ENCODE measurements at regions not wholly inside any gene's neighbourhood (a gene's known extent, or its start where the extent isn't known, plus 50 kb on each side); places are given as distances from the start of the nearest gene placed in this dataset.

DNA sequence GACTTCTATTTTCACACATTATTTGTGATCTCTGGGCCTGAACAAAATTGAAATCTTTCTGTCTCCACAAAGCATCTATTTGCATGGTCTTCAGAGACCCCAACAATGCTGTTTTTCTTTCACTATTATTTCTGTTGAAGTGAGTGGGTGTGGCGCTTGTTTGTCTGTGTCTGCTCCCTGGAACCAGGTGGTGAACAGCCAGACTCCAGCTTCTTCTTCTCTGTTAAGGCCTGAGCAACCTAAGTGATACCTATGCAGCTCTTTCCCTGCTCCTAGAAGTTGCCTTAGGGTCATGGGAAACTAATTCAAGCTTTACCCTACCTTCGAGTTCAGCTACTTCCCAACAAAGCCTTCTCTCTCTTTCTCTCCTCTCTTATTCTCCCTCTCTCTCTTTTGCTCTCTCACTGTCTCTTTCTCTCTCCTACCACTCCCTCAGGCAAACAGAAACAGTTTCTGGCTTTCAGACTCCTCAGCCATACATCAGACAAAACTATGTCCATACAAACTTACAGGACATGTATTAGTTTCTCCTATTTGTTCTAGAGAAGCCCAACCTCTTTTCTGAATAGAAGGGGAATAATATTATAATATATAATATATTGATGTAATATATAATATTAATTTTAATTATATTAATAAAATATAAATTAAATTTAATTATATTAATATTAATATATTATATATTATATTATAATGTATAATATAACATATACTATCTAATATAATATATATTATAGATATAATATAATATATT is 552.5 kb downstream of the DSC3 start:
- DNase-seq (no peak), ATAC-seq (ENCODE audit: low read depth) (no peak)
- no peaks in the 10 kb centered on the region for H3K4me1 Mint-ChIP-seq
- TF ChIP-seq EZH2 (IDR thresholded peaks at IDR 0.05; ENCODE audit: borderline replicate concordance, insufficient read depth, low read depth, low read length, poor library complexity, severe bottlenecking): no peak
- TF ChIP-seq, protein P1, sequence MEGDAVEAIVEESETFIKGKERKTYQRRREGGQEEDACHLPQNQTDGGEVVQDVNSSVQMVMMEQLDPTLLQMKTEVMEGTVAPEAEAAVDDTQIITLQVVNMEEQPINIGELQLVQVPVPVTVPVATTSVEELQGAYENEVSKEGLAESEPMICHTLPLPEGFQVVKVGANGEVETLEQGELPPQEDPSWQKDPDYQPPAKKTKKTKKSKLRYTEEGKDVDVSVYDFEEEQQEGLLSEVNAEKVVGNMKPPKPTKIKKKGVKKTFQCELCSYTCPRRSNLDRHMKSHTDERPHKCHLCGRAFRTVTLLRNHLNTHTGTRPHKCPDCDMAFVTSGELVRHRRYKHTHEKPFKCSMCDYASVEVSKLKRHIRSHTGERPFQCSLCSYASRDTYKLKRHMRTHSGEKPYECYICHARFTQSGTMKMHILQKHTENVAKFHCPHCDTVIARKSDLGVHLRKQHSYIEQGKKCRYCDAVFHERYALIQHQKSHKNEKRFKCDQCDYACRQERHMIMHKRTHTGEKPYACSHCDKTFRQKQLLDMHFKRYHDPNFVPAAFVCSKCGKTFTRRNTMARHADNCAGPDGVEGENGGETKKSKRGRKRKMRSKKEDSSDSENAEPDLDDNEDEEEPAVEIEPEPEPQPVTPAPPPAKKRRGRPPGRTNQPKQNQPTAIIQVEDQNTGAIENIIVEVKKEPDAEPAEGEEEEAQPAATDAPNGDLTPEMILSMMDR (IDR thresholded peaks at IDR 0.05): no peak
- no peaks in the 10 kb centered on the region for H3K9me3 ChIP-seq (ENCODE audit: control extremely low read depth in 1 of 3, control insufficient read depth in 2 of 3, insufficient read depth in 1 of 3, low read length in 2 of 3)
- H2AFZ ChIP-seq (ENCODE audit: insufficient read depth, low read depth, low read length, poor library complexity, severe bottlenecking): no peak overlapping the region
- no peaks in the 10 kb centered on the region for H3K36me3 ChIP-seq (replicated peaks in 1 of 2; ENCODE audit: control extremely low read depth in 1 of 2, control insufficient read depth in 1 of 2, extremely low read depth in 1 of 2, insufficient read depth in 2 of 2, low read length in 1 of 2)
- H3K4me2 ChIP-seq (replicated peaks; ENCODE audit: low read depth, low read length, poor library complexity, severe bottlenecking): no peak overlapping the region
- CTCF ChIA-PET: no interaction called here
- POLR2A ChIA-PET: no interaction called here
- intact Hi-C loops (cut with micrococcal nuclease): no loop called here
- H3K4me3 ChIP-seq (ENCODE audit: control extremely low read depth in 1 of 5, extremely low read depth in 1 of 5, insufficient read depth in 1 of 5, low read depth in 2 of 5, low read length in 4 of 5): no peak overlapping the region
- H3K27me3 Mint-ChIP-seq: no peaks in the 10 kb centered on the region
- H3K27ac ChIP-seq (ENCODE audit: low read length in 2 of 2): no peak overlapping the region
- H3K27me3 ChIP-seq (replicated peaks in 1 of 4; ENCODE audit: control extremely low read depth in 1 of 4, control insufficient read depth in 3 of 4, insufficient read depth in 4 of 4, low read length in 3 of 4): no peaks in the 10 kb centered on the region
- H3K9ac ChIP-seq (ENCODE audit: low read length): no peak overlapping the region
- no peaks in the 10 kb centered on the region for H3K79me2 ChIP-seq (ENCODE audit: control insufficient read depth, insufficient read depth, low read length)
- no peak overlapping the region for H3K27ac Mint-ChIP-seq
- no peak overlapping the region for H3K4me3 Mint-ChIP-seq
- H4K20me1 ChIP-seq (ENCODE audit: control insufficient read depth, insufficient read depth, low read length, poor library complexity, severe bottlenecking): no peaks in the 10 kb centered on the region
- no peaks in the 10 kb centered on the region for H3K4me1 ChIP-seq (ENCODE audit: control insufficient read depth in 2 of 2, insufficient read depth in 2 of 2, low read length in 2 of 2)
- WGBS (ENCODE audit: insufficient coverage): 91% methylated on average over 2 of the region's 2 CpGs
- H3K9me3 Mint-ChIP-seq (ENCODE audit: insufficient read depth): no peaks in the 10 kb centered on the region

DNA sequence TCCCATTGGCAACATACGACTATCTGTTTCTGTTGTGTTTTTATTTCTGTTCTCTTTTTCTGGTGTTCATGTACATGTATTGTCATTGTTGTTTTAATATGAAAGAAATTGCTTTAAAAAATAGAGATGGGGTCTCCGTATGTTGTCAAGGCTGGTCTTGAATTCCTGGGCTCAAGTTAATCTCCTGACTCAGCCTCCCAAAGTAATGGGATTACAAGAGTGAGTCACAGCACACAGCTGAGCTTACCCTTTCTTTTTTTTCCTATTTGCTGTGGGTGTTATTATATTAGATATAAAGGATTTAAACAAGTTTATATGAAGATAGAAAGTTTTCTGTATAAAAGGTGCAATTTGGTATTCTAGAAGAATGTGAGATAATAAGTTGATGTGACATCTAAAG is 554.6 kb downstream of the DSC3 start:
- no peak for TF ChIP-seq EZH2 (IDR thresholded peaks at IDR 0.05; ENCODE audit: borderline replicate concordance, insufficient read depth, low read depth, low read length, poor library complexity, severe bottlenecking)
- no CpG with 5 or more reads among the region's 2 CpGs for WGBS (ENCODE audit: insufficient coverage)

More for the DNA sequence above, 554.6 kb downstream of the DSC3 start:
- ATAC-seq (ENCODE audit: low read depth) (no peak), DNase-seq (no peak)
- no peak overlapping the region for H2AFZ ChIP-seq (ENCODE audit: insufficient read depth, low read depth, low read length, poor library complexity, severe bottlenecking)
- Mint-ChIP-seq H3K4me1 (no peaks in the 10 kb centered on the region), H3K27me3 (no peaks in the 10 kb centered on the region), H3K9me3 (ENCODE audit: insufficient read depth) (no peaks in the 10 kb centered on the region), H3K4me3 (no peak overlapping the region), H3K27ac (no peak overlapping the region)
- no peak overlapping the region for H3K27ac ChIP-seq (ENCODE audit: low read length in 2 of 2)
- H4K20me1 ChIP-seq (ENCODE audit: control insufficient read depth, insufficient read depth, low read length, poor library complexity, severe bottlenecking): no peaks in the 10 kb centered on the region
- H3K9me3 ChIP-seq (ENCODE audit: control extremely low read depth in 1 of 3, control insufficient read depth in 2 of 3, insufficient read depth in 1 of 3, low read length in 2 of 3): no peaks in the 10 kb centered on the region
- ChIA-PET POLR2A (no interaction called here), CTCF (no interaction called here)
- no peak overlapping the region for H3K4me3 ChIP-seq (ENCODE audit: control extremely low read depth in 1 of 5, extremely low read depth in 1 of 5, insufficient read depth in 1 of 5, low read depth in 2 of 5, low read length in 4 of 5)
- H3K4me2 ChIP-seq (replicated peaks; ENCODE audit: low read depth, low read length, poor library complexity, severe bottlenecking): no peak overlapping the region
- H3K27me3 ChIP-seq (replicated peaks in 1 of 4; ENCODE audit: control extremely low read depth in 1 of 4, control insufficient read depth in 3 of 4, insufficient read depth in 4 of 4, low read length in 3 of 4): no peaks in the 10 kb centered on the region
- intact Hi-C loops (cut with micrococcal nuclease): no loop called here
- no peaks in the 10 kb centered on the region for H3K4me1 ChIP-seq (ENCODE audit: control insufficient read depth in 2 of 2, insufficient read depth in 2 of 2, low read length in 2 of 2)
- no peaks in the 10 kb centered on the region for H3K36me3 ChIP-seq (replicated peaks in 1 of 2; ENCODE audit: control extremely low read depth in 1 of 2, control insufficient read depth in 1 of 2, extremely low read depth in 1 of 2, insufficient read depth in 2 of 2, low read length in 1 of 2)
- H3K9ac ChIP-seq (ENCODE audit: low read length): no peak overlapping the region
- H3K79me2 ChIP-seq (ENCODE audit: control insufficient read depth, insufficient read depth, low read length): no peaks in the 10 kb centered on the region

Measured in B cell (primary cell).